ENCODE measurements at regions not wholly inside any gene's neighbourhood (a gene's known extent, or its start where the extent isn't known, plus 50 kb on each side); places are given as distances from the start of the nearest gene placed in this dataset.

DNA sequence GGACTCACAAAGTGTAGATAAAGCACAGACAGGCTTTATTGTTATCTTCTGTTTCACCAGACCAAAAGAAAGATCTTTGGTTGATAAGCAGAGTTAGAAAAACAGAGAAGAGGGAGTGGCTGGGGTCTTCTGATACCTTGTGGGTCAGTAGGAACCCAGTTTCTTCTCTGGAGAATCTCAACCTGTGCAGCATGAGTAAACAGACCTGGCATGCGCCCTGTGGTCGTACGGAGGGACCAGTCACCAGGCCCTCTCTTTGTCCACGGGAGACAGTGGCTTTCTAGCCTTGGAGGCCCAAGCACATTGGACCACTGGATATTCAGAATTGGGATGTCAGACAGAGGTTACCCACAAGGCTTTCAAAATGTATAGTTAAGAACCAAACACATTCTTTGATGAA lies 418.9 kb upstream of the FANCL start (continued):
- TF ChIP-seq BCLAF1 (IDR thresholded peaks at IDR 0.05), result no peak

DNA sequence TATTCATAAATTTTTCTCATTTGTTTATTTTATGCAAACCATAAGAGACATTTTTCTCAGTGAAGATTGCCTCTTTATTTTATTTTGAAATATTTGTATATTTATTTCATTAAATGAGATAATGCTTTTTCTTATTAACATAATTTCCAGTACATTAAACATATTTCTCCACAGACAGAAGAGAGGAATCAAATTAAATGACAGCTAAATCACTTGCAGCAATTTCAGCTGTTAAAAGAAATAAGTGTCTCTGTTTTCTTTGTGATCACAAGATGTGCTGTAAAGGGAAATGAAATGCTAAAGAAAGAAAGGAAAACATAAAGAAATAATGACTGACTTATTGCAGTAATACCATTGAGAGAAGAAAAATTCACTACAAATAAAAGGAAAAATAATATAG lies 414.0 kb upstream of the FANCL start:
- ATAC-seq, result no peak
- SMC1A ChIA-PET (ENCODE audit: uncharacterized antibody, unreplicated experiment), result no interaction called here
- no peaks in the 10 kb centered on the region for H3K36me3 ChIP-seq (ENCODE audit: control insufficient read depth in 2 of 2, insufficient read depth in 2 of 2, low read length in 1 of 2)

More for the DNA sequence above, 414.0 kb upstream of the FANCL start:
- Histone ChIP-seq H3K9me3 (replicated peaks; ENCODE audit: control insufficient read depth, insufficient read depth, low read length) (no peaks in the 10 kb centered on the region), H4K20me1 (ENCODE audit: control insufficient read depth, insufficient read depth) (no peaks in the 10 kb centered on the region), H3K4me3 (no peak overlapping the region), H3K27me3 (replicated peaks in 1 of 2; ENCODE audit: control insufficient read depth in 2 of 2, insufficient read depth in 2 of 2, low read length in 1 of 2) (no peaks in the 10 kb centered on the region), H2AFZ (ENCODE audit: control insufficient read depth, low read depth, low read length) (no peak overlapping the region), H3K4me1 (ENCODE audit: control insufficient read depth, insufficient read depth, low read length) (no peaks in the 10 kb centered on the region), H3K4me2 (ENCODE audit: control insufficient read depth, insufficient read depth) (no peak overlapping the region), H3K79me2 (ENCODE audit: control insufficient read depth, insufficient read depth, low read length) (no peaks in the 10 kb centered on the region), H3K9ac (ENCODE audit: control insufficient read depth, insufficient read depth, low read length) (no peak overlapping the region), H3K27ac (ENCODE audit: control insufficient read depth, insufficient read depth) (no peak overlapping the region)
- in situ Hi-C loops (cut with MboI) (no loop called here), intact Hi-C loops (cut with micrococcal nuclease; ENCODE audit: unreplicated experiment) (no loop called here)
- ChIA-PET CTCF (no interaction called here), RAD21 (ENCODE audit: unreplicated experiment) (no interaction called here), POLR2A (no interaction called here)
- no TSS peak for BruUV-seq (replicated peaks)
- TF ChIP-seq POLR2A (IDR thresholded peaks at IDR 0.05; ENCODE audit: low read depth, low read length), result no peak
- no peak for TF ChIP-seq FOS (IDR thresholded peaks at IDR 0.05; ENCODE audit: borderline replicate concordance, extremely low read depth, insufficient read length)
- TF ChIP-seq CBX5 (IDR thresholded peaks at IDR 0.05; ENCODE audit: low read depth), result no peak
- TF ChIP-seq KLF5 (IDR thresholded peaks at IDR 0.05; ENCODE audit: partially characterized antibody), result no peak
- TF ChIP-seq ATF3 (IDR thresholded peaks at IDR 0.05; ENCODE audit: borderline replicate concordance, extremely low read depth, low read depth, low read length), result no peak
- no peak for TF ChIP-seq HCFC1 (IDR thresholded peaks at IDR 0.05; ENCODE audit: low read length)
- no peak for TF ChIP-seq NFXL1 (IDR thresholded peaks at IDR 0.05; ENCODE audit: borderline replicate concordance)
- TF ChIP-seq YY1 (IDR thresholded peaks at IDR 0.05; ENCODE audit: low read depth, low read length), result no peak
- TF ChIP-seq BCL3 (IDR thresholded peaks at IDR 0.05; ENCODE audit: borderline replicate concordance, insufficient read depth, low read depth, low read length, poor library complexity, severe bottlenecking), result no peak
- DNase-seq (ENCODE audit: low read depth, low spot score), result no peak
- FAIRE-seq, result no peak

Data from GM12878 (cell line).